ENCODE measurements at regions not wholly inside any gene's neighbourhood (a gene's known extent, or its start where the extent isn't known, plus 50 kb on each side); places are given as distances from the start of the nearest gene placed in this dataset.

DNA sequence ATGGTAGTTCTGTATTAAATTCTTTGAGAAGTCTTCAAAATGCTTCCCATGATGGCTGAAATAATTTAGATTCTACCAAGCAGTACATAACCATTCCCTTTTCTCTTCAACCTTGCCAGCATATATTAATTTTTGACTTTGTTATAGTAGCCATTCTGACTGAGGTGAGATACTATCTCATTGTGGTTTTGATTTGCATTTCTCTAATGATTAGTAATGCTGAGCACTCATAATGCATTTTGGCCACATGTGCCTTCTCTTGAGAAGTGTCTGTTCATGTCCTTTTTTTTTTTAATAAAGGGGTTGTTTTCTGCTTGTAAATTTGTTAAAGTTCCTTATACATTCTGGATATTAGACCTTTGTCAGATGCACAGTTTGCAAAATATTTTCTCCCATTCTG is 173.9 kb downstream of the CALCRL start:
- Histone ChIP-seq H3K4me3 (ENCODE audit: low read depth in 1 of 3, low read length in 3 of 3) (no peak overlapping the region), H3K27me3 (ENCODE audit: control insufficient read depth in 3 of 3, insufficient read depth in 3 of 3, low read length in 3 of 3) (no peaks in the 10 kb centered on the region), H3K27ac (ENCODE audit: low read depth in 1 of 3, low read length in 2 of 3) (no peak overlapping the region), H3K36me3 (ENCODE audit: control insufficient read depth in 3 of 3, insufficient read depth in 2 of 3, low read depth in 1 of 3, low read length in 3 of 3) (no peaks in the 10 kb centered on the region), H3K4me1 (ENCODE audit: control insufficient read depth in 3 of 3, insufficient read depth in 2 of 3, low read depth in 1 of 3, low read length in 2 of 3) (no peaks in the 10 kb centered on the region), H3K9me3 (ENCODE audit: control insufficient read depth in 2 of 2, insufficient read depth in 1 of 2, low read depth in 1 of 2, low read length in 1 of 2) (no peaks in the 10 kb centered on the region)
- FAIRE-seq (no peak), DNase-seq (no peak)

GRCh38 chr2:187272255-187272654 is 175.8 kb downstream of the CALCRL start:
- no peaks in the 10 kb centered on the region for H3K9me3 ChIP-seq (ENCODE audit: control insufficient read depth in 2 of 2, insufficient read depth in 1 of 2, low read depth in 1 of 2, low read length in 1 of 2)
- H3K36me3 ChIP-seq (ENCODE audit: control insufficient read depth in 3 of 3, insufficient read depth in 2 of 3, low read depth in 1 of 3, low read length in 3 of 3), result no peaks in the 10 kb centered on the region
- FAIRE-seq (no peak), DNase-seq (no peak)
- no peaks in the 10 kb centered on the region for H3K27me3 ChIP-seq (ENCODE audit: control insufficient read depth in 3 of 3, insufficient read depth in 3 of 3, low read length in 3 of 3)
- H3K27ac ChIP-seq (ENCODE audit: low read depth in 1 of 3, low read length in 2 of 3), result no peak overlapping the region
- no peak overlapping the region for H3K4me3 ChIP-seq (ENCODE audit: low read depth in 1 of 3, low read length in 3 of 3)
- no peaks in the 10 kb centered on the region for H3K4me1 ChIP-seq (ENCODE audit: control insufficient read depth in 3 of 3, insufficient read depth in 2 of 3, low read depth in 1 of 3, low read length in 2 of 3)

DNA sequence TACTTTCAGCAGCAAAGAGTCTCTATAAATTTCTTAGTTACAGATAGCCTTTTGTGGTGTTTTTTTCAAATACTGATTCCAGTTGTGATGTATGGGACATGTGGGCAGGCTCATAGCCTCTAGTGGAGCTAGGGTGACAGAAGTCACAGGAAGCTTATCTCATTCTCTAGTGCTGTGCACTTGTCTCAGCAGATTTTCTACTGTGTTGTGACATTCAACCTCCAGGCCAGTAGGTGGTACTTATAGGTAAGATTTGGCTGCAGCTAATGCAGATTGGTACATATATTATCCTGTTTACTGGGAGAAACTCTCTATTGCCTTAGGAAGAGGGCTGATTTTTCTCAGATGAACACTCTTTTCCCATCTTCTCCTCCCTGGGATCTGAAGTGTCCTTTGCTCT is 176.2 kb downstream of the CALCRL start:
- Histone ChIP-seq H3K4me1 (ENCODE audit: control insufficient read depth in 3 of 3, insufficient read depth in 2 of 3, low read depth in 1 of 3, low read length in 2 of 3) (no peaks in the 10 kb centered on the region), H3K4me3 (ENCODE audit: low read depth in 1 of 3, low read length in 3 of 3) (no peak overlapping the region), H3K27me3 (ENCODE audit: control insufficient read depth in 3 of 3, insufficient read depth in 3 of 3, low read length in 3 of 3) (no peaks in the 10 kb centered on the region), H3K27ac (ENCODE audit: low read depth in 1 of 3, low read length in 2 of 3) (no peak overlapping the region), H3K9me3 (ENCODE audit: control insufficient read depth in 2 of 2, insufficient read depth in 1 of 2, low read depth in 1 of 2, low read length in 1 of 2) (no peaks in the 10 kb centered on the region), H3K36me3 (ENCODE audit: control insufficient read depth in 3 of 3, insufficient read depth in 2 of 3, low read depth in 1 of 3, low read length in 3 of 3) (no peaks in the 10 kb centered on the region)
- DNase-seq (no peak), FAIRE-seq (no peak)

GRCh38 chr2:187266645-187267044 is 181.4 kb downstream of the CALCRL start:
- H3K4me1 ChIP-seq (ENCODE audit: control insufficient read depth in 3 of 3, insufficient read depth in 2 of 3, low read depth in 1 of 3, low read length in 2 of 3), result no peaks in the 10 kb centered on the region
- no peaks in the 10 kb centered on the region for H3K36me3 ChIP-seq (ENCODE audit: control insufficient read depth in 3 of 3, insufficient read depth in 2 of 3, low read depth in 1 of 3, low read length in 3 of 3)
- H3K4me3 ChIP-seq (ENCODE audit: low read depth in 1 of 3, low read length in 3 of 3), result no peak overlapping the region
- 63 to 71% (median 71%) methylated on average over 4 of the region's 4 CpGs for WGBS, 3 donors
- H3K27me3 ChIP-seq (ENCODE audit: control insufficient read depth in 3 of 3, insufficient read depth in 3 of 3, low read length in 3 of 3), result no peaks in the 10 kb centered on the region
- H3K27ac ChIP-seq (ENCODE audit: low read depth in 1 of 3, low read length in 2 of 3), result no peak overlapping the region
- no peak for DNase-seq
- no peak for FAIRE-seq
- no peaks in the 10 kb centered on the region for H3K9me3 ChIP-seq (ENCODE audit: control insufficient read depth in 2 of 2, insufficient read depth in 1 of 2, low read depth in 1 of 2, low read length in 1 of 2)

DNA sequence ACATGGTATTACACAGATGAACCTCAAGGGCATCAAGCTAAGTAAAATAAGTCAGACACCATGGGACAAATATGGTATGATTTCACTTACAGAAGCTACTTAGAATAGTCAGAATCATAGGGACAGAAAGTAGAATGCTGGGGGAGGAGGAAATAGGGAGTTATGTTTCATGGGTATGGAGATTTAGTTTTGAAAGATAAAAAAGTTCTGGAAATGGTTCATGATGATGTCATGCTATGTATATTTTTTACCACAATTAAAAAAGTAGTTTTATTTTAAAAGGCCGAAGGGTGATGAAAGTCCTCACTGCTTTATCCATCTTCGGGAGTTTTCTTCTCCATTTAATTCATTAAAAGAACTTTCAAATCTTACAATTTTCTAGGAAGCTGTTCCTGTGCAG is 181.9 kb downstream of the CALCRL start:
- no peak for FAIRE-seq
- 87 to 95% (median 88%) methylated on average over 2 of the region's 2 CpGs for WGBS, 3 donors

DNA sequence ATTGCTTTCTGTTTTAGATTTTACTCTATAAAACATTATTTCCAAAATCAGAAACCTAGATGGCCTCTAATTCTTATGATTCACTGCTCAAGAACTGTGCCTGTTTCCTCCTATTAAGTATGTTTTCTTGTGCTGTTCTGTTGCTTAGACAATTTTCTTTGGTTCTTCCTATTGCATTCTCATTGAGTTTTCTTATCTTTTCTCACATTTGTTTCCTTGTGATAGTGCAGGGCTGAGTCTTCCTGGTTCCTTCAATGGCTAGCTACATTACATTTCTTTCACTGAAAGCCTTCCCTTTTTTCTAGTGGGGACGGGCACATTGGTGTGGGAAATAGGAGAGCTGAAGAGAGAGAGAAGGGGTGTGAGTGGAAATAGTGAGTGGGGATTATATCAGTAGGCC is 183.4 kb downstream of the CALCRL start:
- 50 to 82% (median 68%) methylated on average over 1 of the region's 1 CpG for WGBS, 3 donors
- no peak for FAIRE-seq

More for the DNA sequence above, 181.9 kb downstream of the CALCRL start:
- no peaks in the 10 kb centered on the region for H3K4me1 ChIP-seq (ENCODE audit: control insufficient read depth in 3 of 3, insufficient read depth in 2 of 3, low read depth in 1 of 3, low read length in 2 of 3)
- H3K9me3 ChIP-seq (ENCODE audit: control insufficient read depth in 2 of 2, insufficient read depth in 1 of 2, low read depth in 1 of 2, low read length in 1 of 2), result no peaks in the 10 kb centered on the region
- H3K27me3 ChIP-seq (ENCODE audit: control insufficient read depth in 3 of 3, insufficient read depth in 3 of 3, low read length in 3 of 3), result no peaks in the 10 kb centered on the region
- no peak overlapping the region for H3K4me3 ChIP-seq (ENCODE audit: low read depth in 1 of 3, low read length in 3 of 3)
- H3K36me3 ChIP-seq (ENCODE audit: control insufficient read depth in 3 of 3, insufficient read depth in 2 of 3, low read depth in 1 of 3, low read length in 3 of 3), result no peaks in the 10 kb centered on the region
- no peak for DNase-seq
- H3K27ac ChIP-seq (ENCODE audit: low read depth in 1 of 3, low read length in 2 of 3), result no peak overlapping the region

DNA sequence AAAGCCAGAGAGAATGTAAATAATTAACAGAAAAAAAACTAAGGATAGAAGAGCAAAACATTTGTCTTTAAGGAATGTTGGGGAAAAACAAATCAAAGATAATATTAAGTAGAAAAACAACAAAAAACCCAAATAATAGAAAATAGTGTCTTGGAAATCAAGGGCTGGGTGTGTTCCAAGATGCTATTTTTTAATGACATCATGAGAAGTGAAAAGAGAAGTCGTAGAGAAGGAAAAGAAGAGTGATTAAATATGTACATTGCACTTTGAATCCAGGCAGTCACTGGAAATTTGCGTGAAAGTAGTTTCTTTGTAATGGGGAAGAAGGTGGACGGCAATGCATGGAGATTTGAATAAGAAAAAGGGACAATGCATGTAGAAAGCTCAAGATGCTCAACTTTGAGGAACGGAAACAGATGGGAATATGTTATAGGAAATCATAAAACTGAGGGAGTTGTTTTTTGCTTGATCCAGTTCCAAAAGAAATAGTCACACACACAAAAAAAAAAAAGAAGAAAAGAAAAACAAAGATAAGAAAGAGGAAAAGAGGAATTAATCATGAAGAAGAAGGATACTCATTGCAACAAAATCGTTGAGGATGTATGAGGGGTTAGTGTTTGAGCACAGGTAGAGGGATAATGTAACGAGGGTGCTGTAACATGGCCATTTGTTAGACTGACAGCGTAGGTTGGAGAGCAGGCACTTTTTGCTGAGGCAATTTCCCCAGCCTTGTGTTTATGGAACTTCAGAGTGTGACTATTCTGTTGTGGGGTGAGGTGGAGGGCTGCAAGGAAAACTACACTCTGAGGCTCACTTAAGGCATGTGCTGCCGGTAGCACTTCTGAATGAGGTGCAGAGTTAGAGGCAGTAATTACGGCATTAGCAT is 184.1 kb downstream of the CALCRL start:
- H3K4me3 ChIP-seq (ENCODE audit: low read depth in 1 of 3, low read length in 3 of 3), result no peak overlapping the region
- 53 to 58% (median 53%) methylated on average over 9 of the region's 9 CpGs for WGBS, 3 donors
- no peak overlapping the region for H3K27ac ChIP-seq (ENCODE audit: low read depth in 1 of 3, low read length in 2 of 3)
- FAIRE-seq (no peak), DNase-seq (no peak)
- H3K4me1 ChIP-seq (ENCODE audit: control insufficient read depth in 3 of 3, insufficient read depth in 2 of 3, low read depth in 1 of 3, low read length in 2 of 3), result no peaks in the 10 kb centered on the region
- no peaks in the 10 kb centered on the region for H3K36me3 ChIP-seq (ENCODE audit: control insufficient read depth in 3 of 3, insufficient read depth in 2 of 3, low read depth in 1 of 3, low read length in 3 of 3)
- H3K27me3 ChIP-seq (ENCODE audit: control insufficient read depth in 3 of 3, insufficient read depth in 3 of 3, low read length in 3 of 3), result no peaks in the 10 kb centered on the region
- no peaks in the 10 kb centered on the region for H3K9me3 ChIP-seq (ENCODE audit: control insufficient read depth in 2 of 2, insufficient read depth in 1 of 2, low read depth in 1 of 2, low read length in 1 of 2)

More for the DNA sequence above, 183.4 kb downstream of the CALCRL start:
- no peaks in the 10 kb centered on the region for H3K4me1 ChIP-seq (ENCODE audit: control insufficient read depth in 3 of 3, insufficient read depth in 2 of 3, low read depth in 1 of 3, low read length in 2 of 3)
- no peaks in the 10 kb centered on the region for H3K27me3 ChIP-seq (ENCODE audit: control insufficient read depth in 3 of 3, insufficient read depth in 3 of 3, low read length in 3 of 3)
- DNase-seq, result no peak
- H3K4me3 ChIP-seq (ENCODE audit: low read depth in 1 of 3, low read length in 3 of 3), result no peak overlapping the region
- H3K27ac ChIP-seq (ENCODE audit: low read depth in 1 of 3, low read length in 2 of 3), result no peak overlapping the region
- no peaks in the 10 kb centered on the region for H3K36me3 ChIP-seq (ENCODE audit: control insufficient read depth in 3 of 3, insufficient read depth in 2 of 3, low read depth in 1 of 3, low read length in 3 of 3)
- no peaks in the 10 kb centered on the region for H3K9me3 ChIP-seq (ENCODE audit: control insufficient read depth in 2 of 2, insufficient read depth in 1 of 2, low read depth in 1 of 2, low read length in 1 of 2)

GRCh38 chr2:187261705-187262104 is 186.3 kb downstream of the CALCRL start:
- DNase-seq (no peak), FAIRE-seq (no peak)
- no peaks in the 10 kb centered on the region for H3K9me3 ChIP-seq (ENCODE audit: control insufficient read depth in 2 of 2, insufficient read depth in 1 of 2, low read depth in 1 of 2, low read length in 1 of 2)
- no peak overlapping the region for H3K4me3 ChIP-seq (ENCODE audit: low read depth in 1 of 3, low read length in 3 of 3)
- no peak overlapping the region for H3K27ac ChIP-seq (ENCODE audit: low read depth in 1 of 3, low read length in 2 of 3)
- H3K36me3 ChIP-seq (ENCODE audit: control insufficient read depth in 3 of 3, insufficient read depth in 2 of 3, low read depth in 1 of 3, low read length in 3 of 3), result no peaks in the 10 kb centered on the region
- no peaks in the 10 kb centered on the region for H3K27me3 ChIP-seq (ENCODE audit: control insufficient read depth in 3 of 3, insufficient read depth in 3 of 3, low read length in 3 of 3)
- WGBS, 3 donors, result 36 to 79% (median 48%) methylated on average over 1 of the region's 1 CpG
- H3K4me1 ChIP-seq (ENCODE audit: control insufficient read depth in 3 of 3, insufficient read depth in 2 of 3, low read depth in 1 of 3, low read length in 2 of 3), result no peaks in the 10 kb centered on the region

- no peak for FAIRE-seq
- no peaks in the 10 kb centered on the region for H3K36me3 ChIP-seq (ENCODE audit: control insufficient read depth in 3 of 3, insufficient read depth in 2 of 3, low read depth in 1 of 3, low read length in 3 of 3)
- no peaks in the 10 kb centered on the region for H3K4me1 ChIP-seq (ENCODE audit: control insufficient read depth in 3 of 3, insufficient read depth in 2 of 3, low read depth in 1 of 3, low read length in 2 of 3)
- H3K4me3 ChIP-seq (ENCODE audit: low read depth in 1 of 3, low read length in 3 of 3), result no peak overlapping the region
- no peaks in the 10 kb centered on the region for H3K9me3 ChIP-seq (ENCODE audit: control insufficient read depth in 2 of 2, insufficient read depth in 1 of 2, low read depth in 1 of 2, low read length in 1 of 2)
- WGBS, 3 donors, result 92 to 93% (median 92%) methylated on average over 10 of the region's 10 CpGs
- no peak overlapping the region for H3K27ac ChIP-seq (ENCODE audit: low read depth in 1 of 3, low read length in 2 of 3)
- H3K27me3 ChIP-seq (ENCODE audit: control insufficient read depth in 3 of 3, insufficient read depth in 3 of 3, low read length in 3 of 3), result no peaks in the 10 kb centered on the region
- DNase-seq, result no peak
Measured at GRCh38 chr2:187252063-187252462, 196.0 kb downstream of the CALCRL start.

Data from small intestine (tissue), 7 donors.